ENCODE measurements at regions not wholly inside any gene's neighbourhood (a gene's known extent, or its start where the extent isn't known, plus 50 kb on each side); places are given as distances from the start of the nearest gene placed in this dataset.

DNA sequence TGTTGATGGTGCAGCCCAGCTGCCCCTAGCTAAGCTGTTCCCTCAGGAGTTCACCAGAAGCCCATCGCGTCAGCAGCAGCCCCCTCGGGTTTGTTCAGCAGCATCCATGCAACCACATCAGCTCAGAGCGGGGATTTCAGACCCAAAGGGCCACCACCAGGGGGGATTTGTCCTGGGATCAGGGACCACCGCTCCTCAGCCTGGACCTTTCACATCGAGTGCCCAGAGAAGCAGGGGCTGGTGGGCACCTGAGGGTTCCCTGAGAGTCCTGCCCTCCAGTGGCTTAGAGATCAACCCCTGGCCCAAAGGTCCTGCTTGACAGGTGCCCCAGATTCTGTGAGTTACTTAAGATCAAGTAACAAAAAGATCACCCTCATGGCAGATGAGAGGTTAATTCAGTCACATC lies 65.9 kb upstream of the C14orf180 start:
- CTCF ChIA-PET, result no interaction called here
- TF ChIP-seq EZH2 (IDR thresholded peaks at IDR 0.05; ENCODE audit: borderline replicate concordance, low read depth, low read length, poor library complexity, severe bottlenecking), result no peak
- TF ChIP-seq, protein P1, sequence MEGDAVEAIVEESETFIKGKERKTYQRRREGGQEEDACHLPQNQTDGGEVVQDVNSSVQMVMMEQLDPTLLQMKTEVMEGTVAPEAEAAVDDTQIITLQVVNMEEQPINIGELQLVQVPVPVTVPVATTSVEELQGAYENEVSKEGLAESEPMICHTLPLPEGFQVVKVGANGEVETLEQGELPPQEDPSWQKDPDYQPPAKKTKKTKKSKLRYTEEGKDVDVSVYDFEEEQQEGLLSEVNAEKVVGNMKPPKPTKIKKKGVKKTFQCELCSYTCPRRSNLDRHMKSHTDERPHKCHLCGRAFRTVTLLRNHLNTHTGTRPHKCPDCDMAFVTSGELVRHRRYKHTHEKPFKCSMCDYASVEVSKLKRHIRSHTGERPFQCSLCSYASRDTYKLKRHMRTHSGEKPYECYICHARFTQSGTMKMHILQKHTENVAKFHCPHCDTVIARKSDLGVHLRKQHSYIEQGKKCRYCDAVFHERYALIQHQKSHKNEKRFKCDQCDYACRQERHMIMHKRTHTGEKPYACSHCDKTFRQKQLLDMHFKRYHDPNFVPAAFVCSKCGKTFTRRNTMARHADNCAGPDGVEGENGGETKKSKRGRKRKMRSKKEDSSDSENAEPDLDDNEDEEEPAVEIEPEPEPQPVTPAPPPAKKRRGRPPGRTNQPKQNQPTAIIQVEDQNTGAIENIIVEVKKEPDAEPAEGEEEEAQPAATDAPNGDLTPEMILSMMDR (conservative IDR thresholded peaks at IDR 0.05; ENCODE audit: low read depth, low read length), result no peak
- intact Hi-C loops (cut with micrococcal nuclease; ENCODE audit: unreplicated experiment), result no loop called here
- no peak overlapping the region for H3K4me3 ChIP-seq (ENCODE audit: low read depth, low read length, poor library complexity, severe bottlenecking)
- H3K36me3 ChIP-seq (ENCODE audit: insufficient read depth, low read length, poor library complexity, severe bottlenecking), result no peaks in the 10 kb centered on the region
- no peak for DNase-seq (ENCODE audit: low spot score)
- no peaks in the 10 kb centered on the region for H3K9me3 ChIP-seq (ENCODE audit: low read depth, low read length, poor library complexity, severe bottlenecking)
- no peak overlapping the region for H3K27ac ChIP-seq (ENCODE audit: low read depth, low read length, poor library complexity, severe bottlenecking)
- no TSS peak for BruUV-seq (replicated peaks)
- POLR2A ChIA-PET (ENCODE audit: low non-redundant PET), result no interaction called here
- H3K27me3 ChIP-seq (replicated peaks; ENCODE audit: insufficient read depth, low read depth, low read length, poor library complexity), result peaks cover 35% of the 10 kb centered on the region
- H3K4me1 ChIP-seq (ENCODE audit: insufficient read depth, low read length, poor library complexity, severe bottlenecking), result no peaks in the 10 kb centered on the region

DNA sequence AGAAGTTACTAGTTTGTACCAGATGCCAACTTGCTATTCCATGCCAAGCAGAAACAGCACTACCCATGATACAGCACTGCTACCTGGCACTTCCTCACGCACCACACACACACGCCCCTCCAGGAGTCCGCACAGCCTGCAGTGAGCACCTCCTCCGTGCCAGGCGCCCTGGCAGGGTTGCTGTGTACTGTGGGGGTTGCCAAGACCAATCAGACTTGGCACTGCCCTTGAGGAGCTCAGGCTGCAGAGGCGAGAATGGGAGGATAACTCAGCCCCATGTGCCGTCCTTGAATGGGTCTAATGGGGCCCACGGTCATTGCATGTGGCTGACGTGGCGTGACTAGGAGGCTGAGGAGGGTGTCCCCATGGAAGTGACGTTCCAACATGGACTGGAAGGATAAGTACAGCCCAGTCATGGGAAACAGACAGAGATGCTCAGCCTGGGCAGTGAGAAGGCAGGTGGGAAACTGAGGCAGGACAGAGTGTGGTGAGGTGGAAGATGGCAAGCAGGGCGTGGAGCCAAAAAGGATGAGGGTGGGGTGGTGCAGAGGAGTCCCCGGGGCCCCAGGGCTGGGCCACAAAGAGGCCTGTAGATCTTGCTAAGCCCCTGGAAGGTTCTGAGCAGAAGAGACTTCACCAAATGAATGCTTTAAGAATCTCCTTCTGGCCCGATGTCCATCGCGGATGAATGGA lies 65.3 kb upstream of the C14orf180 start:
- DNase-seq (ENCODE audit: low spot score), result no peak
- H3K4me1 ChIP-seq (ENCODE audit: insufficient read depth, low read length, poor library complexity, severe bottlenecking), result no peaks in the 10 kb centered on the region
- POLR2A ChIA-PET (ENCODE audit: low non-redundant PET), result no interaction called here
- no peaks in the 10 kb centered on the region for H3K9me3 ChIP-seq (ENCODE audit: low read depth, low read length, poor library complexity, severe bottlenecking)
- TF ChIP-seq EZH2 (IDR thresholded peaks at IDR 0.05; ENCODE audit: borderline replicate concordance, low read depth, low read length, poor library complexity, severe bottlenecking), result no peak
- TF ChIP-seq, protein P1 (conservative IDR thresholded peaks at IDR 0.05; ENCODE audit: low read depth, low read length), result no peak
- no peak overlapping the region for H3K27ac ChIP-seq (ENCODE audit: low read depth, low read length, poor library complexity, severe bottlenecking)
- H3K4me3 ChIP-seq (ENCODE audit: low read depth, low read length, poor library complexity, severe bottlenecking), result no peak overlapping the region
- no TSS peak for BruUV-seq (replicated peaks)
- H3K36me3 ChIP-seq (ENCODE audit: insufficient read depth, low read length, poor library complexity, severe bottlenecking), result no peaks in the 10 kb centered on the region
- CTCF ChIA-PET, result no interaction called here
- peaks cover 35% of the 10 kb centered on the region for H3K27me3 ChIP-seq (replicated peaks; ENCODE audit: insufficient read depth, low read depth, low read length, poor library complexity)
- intact Hi-C loops (cut with micrococcal nuclease; ENCODE audit: unreplicated experiment), result no loop called here

DNA sequence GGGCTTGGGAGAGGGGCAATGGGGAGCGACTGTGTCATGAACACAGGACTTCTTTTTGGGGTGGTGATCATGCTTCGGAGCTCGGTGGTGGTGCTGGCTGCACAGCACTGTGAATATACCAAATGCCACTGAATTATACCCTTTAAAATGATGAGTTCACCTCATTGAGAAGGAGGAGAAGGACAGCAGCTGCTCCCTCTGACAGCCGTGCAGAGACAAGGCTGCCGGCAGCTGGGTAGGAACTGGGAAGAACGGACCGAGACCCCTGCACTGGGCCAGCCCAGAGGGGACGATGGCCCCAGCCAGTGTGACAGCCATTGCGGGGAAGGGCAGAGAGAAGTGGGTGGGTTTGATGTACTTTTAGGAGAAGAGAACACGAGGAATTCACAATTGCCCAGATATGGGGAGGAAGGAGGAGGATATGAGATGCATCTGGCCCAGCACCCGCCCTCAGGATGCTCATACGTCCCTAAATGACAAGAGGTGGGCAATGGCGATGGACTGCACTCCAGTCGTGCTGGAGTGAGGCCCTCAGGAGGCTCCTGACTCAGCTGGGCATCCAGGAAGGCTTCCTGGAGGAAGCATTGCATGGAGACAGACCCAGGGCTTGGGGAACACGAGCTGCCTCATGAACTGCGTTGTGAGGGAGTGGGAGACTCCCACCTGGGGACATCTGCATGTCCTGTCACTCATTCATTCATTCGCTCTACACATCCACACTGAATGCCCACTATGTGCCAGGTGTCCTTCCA lies 64.3 kb upstream of the C14orf180 start:
- no TSS peak for BruUV-seq (replicated peaks)
- no peaks in the 10 kb centered on the region for H3K9me3 ChIP-seq (ENCODE audit: low read depth, low read length, poor library complexity, severe bottlenecking)
- ChIA-PET POLR2A (ENCODE audit: low non-redundant PET) (no interaction called here), CTCF (no interaction called here)
- peaks cover 35% of the 10 kb centered on the region for H3K27me3 ChIP-seq (replicated peaks; ENCODE audit: insufficient read depth, low read depth, low read length, poor library complexity)
- intact Hi-C loops (cut with micrococcal nuclease; ENCODE audit: unreplicated experiment), result no loop called here
- no peak overlapping the region for H3K27ac ChIP-seq (ENCODE audit: low read depth, low read length, poor library complexity, severe bottlenecking)
- DNase-seq (ENCODE audit: low spot score), result no peak
- H3K36me3 ChIP-seq (ENCODE audit: insufficient read depth, low read length, poor library complexity, severe bottlenecking), result no peaks in the 10 kb centered on the region
- no peak overlapping the region for H3K4me3 ChIP-seq (ENCODE audit: low read depth, low read length, poor library complexity, severe bottlenecking)
- no peaks in the 10 kb centered on the region for H3K4me1 ChIP-seq (ENCODE audit: insufficient read depth, low read length, poor library complexity, severe bottlenecking)
- no peak for TF ChIP-seq EZH2 (IDR thresholded peaks at IDR 0.05; ENCODE audit: borderline replicate concordance, low read depth, low read length, poor library complexity, severe bottlenecking)
- TF ChIP-seq, protein P1 (conservative IDR thresholded peaks at IDR 0.05; ENCODE audit: low read depth, low read length), result no peak
